ENCODE measurements at regions not wholly inside any gene's neighbourhood (a gene's known extent, or its start where the extent isn't known, plus 50 kb on each side); places are given as distances from the start of the nearest gene placed in this dataset.

DNA sequence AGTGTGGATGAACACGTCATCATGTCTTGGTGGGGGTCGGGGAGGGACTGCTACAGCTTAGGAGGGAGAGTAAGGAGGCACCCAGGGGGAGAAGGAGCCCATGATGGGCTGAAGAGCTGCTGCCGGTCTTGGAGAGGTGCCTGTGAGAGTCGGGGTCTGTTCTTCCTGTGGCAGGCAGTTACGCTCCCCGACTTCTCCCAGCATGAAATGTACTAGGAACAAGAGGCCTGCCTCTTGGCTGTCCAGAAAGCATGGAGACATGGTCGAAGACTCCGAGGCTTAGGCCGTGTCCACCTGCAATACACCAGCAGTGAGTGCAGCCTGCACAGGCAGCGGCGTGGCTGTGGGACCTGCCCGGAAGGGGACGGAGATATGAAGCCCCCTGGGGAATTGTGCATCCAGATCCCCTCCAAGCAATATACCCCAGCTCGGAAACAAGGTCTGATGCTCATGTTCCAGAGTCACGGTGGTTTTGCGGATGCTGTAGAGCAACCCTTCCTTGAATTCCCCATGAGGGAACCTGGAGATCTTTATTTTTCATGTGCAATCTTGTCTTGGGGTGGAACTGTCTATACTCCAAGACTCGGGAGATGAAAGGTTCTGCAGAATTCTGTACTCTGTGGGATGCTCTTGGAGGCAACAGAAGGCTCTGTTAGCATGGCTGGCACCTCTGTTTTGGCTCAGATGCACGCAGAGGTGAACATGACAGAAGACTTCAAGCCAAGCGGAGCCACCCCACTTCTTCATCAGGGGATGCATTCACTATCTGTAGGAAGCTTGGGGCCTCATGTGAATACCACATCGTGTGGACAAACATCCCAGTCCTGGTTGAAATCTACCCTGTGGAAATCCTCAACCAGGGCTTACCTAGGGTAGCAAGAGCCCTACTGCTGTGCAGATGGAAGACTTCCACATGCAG, 374.9 kb upstream of the IRX4 start:
- WGBS: 89% methylated on average over 20 of the region's 20 CpGs
- no peaks in the 10 kb centered on the region for H3K4me1 ChIP-seq
- no peaks in the 10 kb centered on the region for H3K9me3 ChIP-seq
- TF ChIP-seq, protein P1, sequence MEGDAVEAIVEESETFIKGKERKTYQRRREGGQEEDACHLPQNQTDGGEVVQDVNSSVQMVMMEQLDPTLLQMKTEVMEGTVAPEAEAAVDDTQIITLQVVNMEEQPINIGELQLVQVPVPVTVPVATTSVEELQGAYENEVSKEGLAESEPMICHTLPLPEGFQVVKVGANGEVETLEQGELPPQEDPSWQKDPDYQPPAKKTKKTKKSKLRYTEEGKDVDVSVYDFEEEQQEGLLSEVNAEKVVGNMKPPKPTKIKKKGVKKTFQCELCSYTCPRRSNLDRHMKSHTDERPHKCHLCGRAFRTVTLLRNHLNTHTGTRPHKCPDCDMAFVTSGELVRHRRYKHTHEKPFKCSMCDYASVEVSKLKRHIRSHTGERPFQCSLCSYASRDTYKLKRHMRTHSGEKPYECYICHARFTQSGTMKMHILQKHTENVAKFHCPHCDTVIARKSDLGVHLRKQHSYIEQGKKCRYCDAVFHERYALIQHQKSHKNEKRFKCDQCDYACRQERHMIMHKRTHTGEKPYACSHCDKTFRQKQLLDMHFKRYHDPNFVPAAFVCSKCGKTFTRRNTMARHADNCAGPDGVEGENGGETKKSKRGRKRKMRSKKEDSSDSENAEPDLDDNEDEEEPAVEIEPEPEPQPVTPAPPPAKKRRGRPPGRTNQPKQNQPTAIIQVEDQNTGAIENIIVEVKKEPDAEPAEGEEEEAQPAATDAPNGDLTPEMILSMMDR (IDR thresholded peaks at IDR 0.05): no peak
- TF ChIP-seq POLR2A (IDR thresholded peaks at IDR 0.05) (no peak), EP300 (IDR thresholded peaks at IDR 0.05) (no peak), POLR2AphosphoS5 (IDR thresholded peaks at IDR 0.05) (no peak)
- no peaks in the 10 kb centered on the region for H3K36me3 ChIP-seq
- no peak overlapping the region for H3K4me3 ChIP-seq
- no peak for DNase-seq (ENCODE audit: low spot score in 2 of 2)
- peaks cover 5% of the 10 kb centered on the region for H3K27me3 ChIP-seq
- H3K27ac ChIP-seq: no peak overlapping the region

DNA sequence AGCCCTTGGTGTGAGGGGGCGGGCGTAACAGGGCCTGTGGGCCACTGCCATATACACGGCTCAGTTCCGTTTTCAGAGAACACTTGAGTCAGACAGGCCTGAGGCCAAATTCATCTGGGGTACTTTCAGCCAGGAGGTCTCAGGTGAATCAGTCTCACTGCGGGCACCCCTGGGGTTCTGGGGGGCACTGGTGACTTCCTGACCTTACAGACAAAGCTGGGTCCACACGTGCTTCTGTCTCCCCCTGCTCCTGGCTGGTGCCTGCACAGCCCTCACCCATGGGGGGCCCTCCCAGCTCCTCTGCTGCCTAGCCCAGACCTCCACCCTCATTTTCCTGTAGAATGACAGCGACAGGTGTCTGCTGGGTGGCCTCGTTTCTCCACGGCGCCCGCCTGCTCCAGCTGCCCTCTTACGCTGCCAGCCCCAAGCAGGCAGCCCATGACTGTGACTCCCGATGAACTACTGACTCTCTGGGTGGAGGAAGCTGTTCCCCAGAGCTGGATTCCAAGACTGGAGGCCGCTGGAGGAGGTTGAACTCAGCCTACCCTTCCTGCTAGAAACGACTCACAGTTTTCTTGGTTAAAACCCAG, 374.1 kb upstream of the IRX4 start:
- 90% methylated on average over 9 of the region's 15 CpGs for WGBS
- Histone ChIP-seq H3K27me3 (peaks cover 5% of the 10 kb centered on the region), H3K4me1 (no peaks in the 10 kb centered on the region), H3K27ac (no peak overlapping the region), H3K36me3 (no peaks in the 10 kb centered on the region), H3K4me3 (no peak overlapping the region), H3K9me3 (no peaks in the 10 kb centered on the region)
- no peak for DNase-seq (ENCODE audit: low spot score in 2 of 2)
- TF ChIP-seq EP300 (IDR thresholded peaks at IDR 0.05) (no peak), POLR2A (IDR thresholded peaks at IDR 0.05) (no peak), POLR2AphosphoS5 (IDR thresholded peaks at IDR 0.05) (no peak)
- TF ChIP-seq, protein P1 (IDR thresholded peaks at IDR 0.05): no peak

DNA sequence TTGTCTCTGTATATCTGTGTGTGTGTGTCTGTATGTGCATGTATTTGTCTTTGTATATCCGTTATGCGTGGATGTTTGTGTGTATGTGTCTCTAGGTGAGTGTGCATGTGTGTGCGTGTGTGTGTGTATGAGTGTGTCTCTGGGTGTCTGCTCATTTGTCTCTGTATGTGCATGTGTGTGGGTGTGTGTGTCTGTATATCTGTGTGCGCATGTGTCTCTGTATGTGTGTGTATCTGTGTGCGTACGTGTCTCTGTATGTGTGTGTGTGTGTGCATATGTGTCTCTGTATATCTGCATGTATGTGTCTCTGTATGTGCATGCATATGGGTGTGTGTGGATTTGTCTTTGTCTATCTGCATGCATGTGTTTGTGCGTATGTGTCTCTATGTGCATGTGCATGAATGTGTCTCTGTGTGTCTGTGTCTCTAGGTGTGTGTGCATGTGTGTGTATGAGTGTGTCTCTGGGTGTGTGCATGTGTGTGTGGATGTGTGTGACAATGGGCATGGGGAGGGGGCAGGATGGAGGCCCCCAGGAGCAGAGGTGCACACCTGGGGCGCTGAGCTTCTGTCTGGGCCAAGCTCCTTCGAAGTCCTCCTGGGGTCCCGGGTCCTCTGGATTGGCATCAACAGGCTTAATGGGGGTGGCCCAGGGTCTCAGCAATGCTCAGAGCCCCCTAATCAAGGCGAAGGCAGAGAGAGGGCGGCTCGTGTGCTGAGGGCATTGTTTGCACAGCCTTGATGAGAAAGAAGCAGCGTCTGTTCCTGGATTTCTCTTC, 373.4 kb upstream of the IRX4 start:
- H3K27me3 ChIP-seq: peaks cover under 1% of the 10 kb centered on the region
- no peak overlapping the region for H3K27ac ChIP-seq
- 82% methylated on average over 7 of the region's 14 CpGs for WGBS
- TF ChIP-seq, protein P1 (IDR thresholded peaks at IDR 0.05): no peak
- TF ChIP-seq POLR2AphosphoS5 (IDR thresholded peaks at IDR 0.05) (no peak), POLR2A (IDR thresholded peaks at IDR 0.05) (no peak), EP300 (IDR thresholded peaks at IDR 0.05) (no peak)
- H3K4me1 ChIP-seq: no peaks in the 10 kb centered on the region
- no peak overlapping the region for H3K4me3 ChIP-seq
- no peaks in the 10 kb centered on the region for H3K36me3 ChIP-seq
- H3K9me3 ChIP-seq: no peaks in the 10 kb centered on the region
- no peak for DNase-seq (ENCODE audit: low spot score in 2 of 2)

DNA sequence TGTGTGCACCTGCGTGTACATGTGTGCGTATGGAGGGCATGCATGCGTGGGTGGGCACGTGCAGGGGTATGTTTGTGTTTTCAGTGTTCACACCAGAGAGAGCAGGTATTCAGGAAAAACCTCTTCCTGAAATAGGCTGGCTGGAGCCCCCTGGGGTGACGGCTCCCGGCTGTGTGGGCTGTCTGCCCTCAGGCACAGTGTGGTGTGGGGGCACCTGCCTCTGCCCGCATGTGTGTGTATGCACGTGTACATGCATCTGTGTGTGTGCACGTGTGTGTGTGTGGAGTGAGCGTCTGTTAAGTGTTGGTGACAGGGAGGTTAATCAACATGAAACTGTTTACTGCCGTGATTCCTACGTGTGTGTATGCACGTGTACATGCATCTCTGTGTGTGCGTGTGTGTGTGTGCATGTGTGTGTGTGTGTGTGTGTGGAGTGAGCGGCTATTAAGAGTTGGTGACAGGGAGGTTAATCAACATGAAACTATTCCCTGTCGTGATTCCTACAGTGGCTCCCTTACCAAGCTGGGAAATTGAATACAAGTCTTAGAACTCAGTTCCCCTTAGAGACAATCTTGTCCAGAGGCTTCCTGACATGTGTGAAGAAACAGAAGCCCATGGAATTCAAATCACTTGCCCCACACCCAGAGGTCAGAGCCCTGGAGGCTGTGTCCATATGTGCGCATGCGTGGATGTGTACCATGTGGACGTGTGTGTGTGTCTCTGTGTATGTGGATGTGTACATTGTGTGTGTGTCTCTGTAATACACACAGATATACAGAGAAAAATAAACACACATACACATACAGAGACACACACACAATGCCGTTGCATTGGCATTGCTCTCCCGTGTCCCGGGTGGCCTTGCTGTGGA, 372.4 kb upstream of the IRX4 start:
- Histone ChIP-seq H3K9me3 (no peaks in the 10 kb centered on the region), H3K36me3 (no peaks in the 10 kb centered on the region), H3K4me1 (no peaks in the 10 kb centered on the region), H3K27ac (no peak overlapping the region), H3K27me3 (no peaks in the 10 kb centered on the region), H3K4me3 (no peak overlapping the region)
- WGBS: 79% methylated on average over 22 of the region's 22 CpGs
- no peak for DNase-seq (ENCODE audit: low spot score in 2 of 2)
- TF ChIP-seq, protein P1 (IDR thresholded peaks at IDR 0.05): no peak
- TF ChIP-seq POLR2A (IDR thresholded peaks at IDR 0.05) (no peak), POLR2AphosphoS5 (IDR thresholded peaks at IDR 0.05) (no peak), EP300 (IDR thresholded peaks at IDR 0.05) (no peak)

Data from suprapubic skin (tissue), 4 donors.